Smooth muscle cell (in vitro differentiated cells): ENCODE measurements at regions not wholly inside any gene's neighbourhood (a gene's known extent, or its start where the extent isn't known, plus 50 kb on each side); places are given as distances from the start of the nearest gene placed in this dataset.
"Not testable (repeated sequence)": the region's sequence is repeated elsewhere in the genome, so short reads cannot be mapped to it uniquely, and the experiment has no call there.

ENCODE experiments used
- DNase-seq: peaks from one replicate; lab custom pipeline; 2025; ENCODE audit not compliant: unreplicated experiment; lab: John Stamatoyannopoulos, UW
- H2AFZ ChIP-seq: fragments of 200-600 bp; sonication (generic); 2 replicates; pipeline ENCODE4 v1.6.0; 2016; ENCODE audit warnings: antibody characterized with exemption, low read depth, mild to moderate bottlenecking
- H3F3A ChIP-seq: fragments of 200-600 bp; sonication (generic); 2 replicates; pipeline ENCODE4 v1.6.0; 2017; ENCODE audit warnings: antibody characterized with exemption, low read depth
- H3K27ac ChIP-seq: fragments of 200-600 bp; sonication (generic); 2 replicates; pipeline ENCODE4 v1.5.1; 2016; ENCODE audit warnings: low read depth, mild to moderate bottlenecking
- H3K27me3 ChIP-seq: fragments of 200-600 bp; sonication (generic); 2 replicates; pipeline ENCODE4 v1.6.1; 2016; ENCODE audit warnings: low read depth, mild to moderate bottlenecking
- H3K36me3 ChIP-seq: fragments of 200-600 bp; sonication (generic); 2 replicates; pipeline ENCODE4 v1.5.1; 2016; ENCODE audit warnings: low read depth
- H3K4me1 ChIP-seq: fragments of 200-600 bp; sonication (generic); 2 replicates; pipeline ENCODE4 v1.5.1; 2016; ENCODE audit warnings: low read depth
- H3K4me2 ChIP-seq: fragments of 200-600 bp; sonication (generic); 2 replicates; pipeline ENCODE4 v1.6.0; 2016; ENCODE audit warnings: mild to moderate bottlenecking
- H3K4me3 ChIP-seq: fragments of 200-600 bp; sonication (generic); 2 replicates; pipeline ENCODE4 v1.5.1; 2016; ENCODE audit warnings: mild to moderate bottlenecking
- H3K79me2 ChIP-seq: fragments of 200-600 bp; sonication (generic); 2 replicates; pipeline ENCODE4 v1.6.0; 2016; ENCODE audit warnings: low read depth, mild to moderate bottlenecking
- H3K9ac ChIP-seq: fragments of 200-600 bp; sonication (generic); 2 replicates; pipeline ENCODE4 v1.6.0; 2016; ENCODE audit warnings: low read depth
- H3K9me3 ChIP-seq: fragments of 200-600 bp; sonication (generic); replicated peaks from 2 replicates; pipeline ENCODE4 v1.5.1; 2016; ENCODE audit warnings: low read depth
- H4K20me1 ChIP-seq: fragments of 200-600 bp; sonication (generic); 2 replicates; pipeline ENCODE4 v1.6.0; 2016; ENCODE audit warnings: low read depth
- WGBS: methylation state at CpG from one replicate; pipeline ENCODE4 v1.1.7; 2016; ENCODE audit warnings: low lambda C conversion rate; 5-methylcytosine and 5-hydroxymethylcytosine counted together
- TF ChIP-seq, protein P1 (sequence below): fragments of 200-600 bp; sonication (generic); IDR thresholded peaks from 2 replicates; pipeline ENCODE4 v1.5.1; 2017; ENCODE audit warnings: borderline replicate concordance, mild to moderate bottlenecking, antibody characterized with exemption; ENCODE audit not compliant: insufficient read depth, poor library complexity, severe bottlenecking

DNA sequence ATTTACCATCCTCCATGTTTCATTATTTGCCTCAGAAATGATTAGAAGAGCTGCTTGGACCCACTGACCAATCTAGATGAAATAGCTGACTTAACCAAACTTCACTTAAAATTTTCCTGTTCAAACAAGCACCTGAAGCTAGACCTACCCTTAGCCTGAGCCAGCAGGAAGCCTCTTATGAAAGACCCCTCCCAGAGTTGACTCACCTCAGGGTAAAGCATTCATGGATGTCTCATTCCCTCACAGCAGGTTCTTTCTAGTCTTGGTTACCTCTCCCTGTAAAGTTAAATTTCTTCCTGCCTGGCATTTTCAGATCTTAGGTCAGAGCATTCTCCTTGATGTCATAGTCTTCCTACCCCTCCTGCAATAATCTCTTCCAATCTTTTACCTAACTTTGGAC is 1209.8 kb downstream of the FLRT2 start:
- Histone ChIP-seq H3K4me2 (no peak overlapping the region), H3K79me2 (no peaks in the 10 kb centered on the region), H3K27me3 (no peaks in the 10 kb centered on the region), H3K9me3 (no peaks in the 10 kb centered on the region), H3K9ac (no peak overlapping the region), H3K27ac (no peak overlapping the region), H3K4me3 (no peak overlapping the region), H4K20me1 (no peaks in the 10 kb centered on the region), H3F3A (no peaks in the 10 kb centered on the region), H3K36me3 (no peaks in the 10 kb centered on the region), H2AFZ (no peak overlapping the region), H3K4me1 (no peaks in the 10 kb centered on the region)
- DNase-seq: no peak
- TF ChIP-seq, protein P1, sequence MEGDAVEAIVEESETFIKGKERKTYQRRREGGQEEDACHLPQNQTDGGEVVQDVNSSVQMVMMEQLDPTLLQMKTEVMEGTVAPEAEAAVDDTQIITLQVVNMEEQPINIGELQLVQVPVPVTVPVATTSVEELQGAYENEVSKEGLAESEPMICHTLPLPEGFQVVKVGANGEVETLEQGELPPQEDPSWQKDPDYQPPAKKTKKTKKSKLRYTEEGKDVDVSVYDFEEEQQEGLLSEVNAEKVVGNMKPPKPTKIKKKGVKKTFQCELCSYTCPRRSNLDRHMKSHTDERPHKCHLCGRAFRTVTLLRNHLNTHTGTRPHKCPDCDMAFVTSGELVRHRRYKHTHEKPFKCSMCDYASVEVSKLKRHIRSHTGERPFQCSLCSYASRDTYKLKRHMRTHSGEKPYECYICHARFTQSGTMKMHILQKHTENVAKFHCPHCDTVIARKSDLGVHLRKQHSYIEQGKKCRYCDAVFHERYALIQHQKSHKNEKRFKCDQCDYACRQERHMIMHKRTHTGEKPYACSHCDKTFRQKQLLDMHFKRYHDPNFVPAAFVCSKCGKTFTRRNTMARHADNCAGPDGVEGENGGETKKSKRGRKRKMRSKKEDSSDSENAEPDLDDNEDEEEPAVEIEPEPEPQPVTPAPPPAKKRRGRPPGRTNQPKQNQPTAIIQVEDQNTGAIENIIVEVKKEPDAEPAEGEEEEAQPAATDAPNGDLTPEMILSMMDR: no peak

DNA sequence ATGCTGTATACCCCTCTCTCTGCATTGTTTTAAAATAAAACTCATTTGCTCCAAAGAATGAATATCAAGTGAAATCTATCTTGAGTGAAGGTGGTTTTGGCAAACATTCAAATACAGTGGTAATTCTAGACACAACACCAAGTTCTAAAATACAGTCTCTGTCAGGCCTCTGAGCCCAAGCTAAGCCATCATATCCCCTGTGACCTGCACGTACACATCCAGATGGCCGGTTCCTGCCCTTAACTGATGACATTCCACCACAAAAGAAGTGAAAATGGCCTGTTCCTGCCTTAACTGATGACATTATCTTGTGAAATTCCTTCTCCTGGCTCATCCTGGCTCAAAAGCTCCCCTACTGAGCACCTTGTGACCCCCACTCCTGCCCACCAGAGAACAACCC is 1201.5 kb downstream of the FLRT2 start:
- not testable (repeated sequence) for H3K79me2 ChIP-seq, H3K36me3 ChIP-seq, H3K27me3 ChIP-seq, H3K4me2 ChIP-seq, DNase-seq, H3K9me3 ChIP-seq, H4K20me1 ChIP-seq, H2AFZ ChIP-seq, H3F3A ChIP-seq, H3K9ac ChIP-seq, H3K4me1 ChIP-seq, H3K4me3 ChIP-seq, H3K27ac ChIP-seq
- WGBS: 76% methylated on average over 2 of the region's 2 CpGs

DNA sequence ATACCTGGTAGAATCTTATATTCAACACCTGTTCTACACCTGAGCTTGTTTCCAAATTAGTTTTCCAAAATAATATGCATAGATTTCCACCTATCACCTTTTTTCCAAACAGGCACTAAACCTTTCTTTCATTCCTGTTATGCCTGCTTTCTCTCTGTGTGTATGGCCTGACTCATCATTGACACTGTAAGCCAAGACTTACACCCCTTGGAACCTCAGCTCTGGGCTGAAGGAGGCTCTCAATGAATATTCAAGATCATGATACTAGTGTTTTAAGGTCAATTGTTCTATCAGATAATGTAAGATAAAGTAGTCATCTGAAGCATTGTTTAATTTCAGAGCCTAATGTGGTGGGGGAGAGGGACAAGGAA is 1193.3 kb downstream of the FLRT2 start:
- Histone ChIP-seq H3K36me3 (no peaks in the 10 kb centered on the region), H2AFZ (no peak overlapping the region), H4K20me1 (no peaks in the 10 kb centered on the region), H3K79me2 (no peaks in the 10 kb centered on the region), H3K27ac (no peak overlapping the region), H3F3A (no peaks in the 10 kb centered on the region), H3K4me2 (no peak overlapping the region), H3K4me3 (no peak overlapping the region), H3K9ac (no peak overlapping the region), H3K27me3 (no peaks in the 10 kb centered on the region), H3K9me3 (no peaks in the 10 kb centered on the region), H3K4me1 (no peaks in the 10 kb centered on the region)
- DNase-seq: no peak
- TF ChIP-seq, protein P1: no peak

DNA sequence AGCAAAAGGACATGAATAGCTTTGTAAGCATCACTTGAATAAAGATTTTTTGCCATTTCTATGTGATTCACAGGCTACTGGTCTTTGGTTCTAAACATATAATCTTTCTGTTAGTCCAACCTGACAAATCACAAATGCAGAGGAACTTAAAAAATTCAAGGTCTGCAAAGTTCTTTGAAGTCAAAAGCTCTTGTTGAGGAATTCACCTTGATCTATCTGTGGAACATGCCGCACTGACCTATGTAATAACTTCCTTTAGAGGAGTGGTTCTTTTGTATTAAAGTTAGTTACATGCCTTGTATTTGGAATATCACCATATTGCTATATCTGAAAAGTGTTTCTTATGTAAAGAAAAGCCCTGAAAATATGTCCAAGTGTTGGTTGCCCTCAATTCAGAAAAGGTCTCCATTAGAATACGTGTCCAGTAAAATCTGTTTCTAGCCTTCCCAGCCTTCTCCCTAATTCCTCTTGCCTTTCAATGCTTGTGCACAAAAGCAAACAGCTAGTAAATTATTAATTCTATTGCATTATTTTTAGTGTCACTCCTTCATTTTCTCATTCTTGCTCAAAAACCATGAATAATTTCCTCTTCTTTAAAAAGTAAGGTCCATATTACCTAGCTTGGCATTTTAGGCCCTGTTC is 1192.8 kb downstream of the FLRT2 start:
- 100% methylated on average over 2 of the region's 2 CpGs for WGBS
- no peaks in the 10 kb centered on the region for H3K36me3 ChIP-seq
- no peaks in the 10 kb centered on the region for H3K9me3 ChIP-seq
- H4K20me1 ChIP-seq: no peaks in the 10 kb centered on the region
- TF ChIP-seq, protein P1: no peak
- no peaks in the 10 kb centered on the region for H3F3A ChIP-seq
- no peak overlapping the region for H3K4me3 ChIP-seq
- no peak overlapping the region for H3K27ac ChIP-seq
- no peak for DNase-seq
- no peaks in the 10 kb centered on the region for H3K79me2 ChIP-seq
- no peak overlapping the region for H3K4me2 ChIP-seq
- H3K9ac ChIP-seq: no peak overlapping the region
- H2AFZ ChIP-seq: no peak overlapping the region
- H3K27me3 ChIP-seq: no peaks in the 10 kb centered on the region
- no peaks in the 10 kb centered on the region for H3K4me1 ChIP-seq
